Ascending aorta (tissue), 2 donors: ENCODE measurements at regions not wholly inside any gene's neighbourhood (a gene's known extent, or its start where the extent isn't known, plus 50 kb on each side); places are given as distances from the start of the nearest gene placed in this dataset.
A peak's percentile ranks its signal among the peaks of the same experiment; 100 is the strongest.

ENCODE experiments used
- DNase-seq, 2 donors: peaks; one replicate each; pipeline ENCODE4 v3.0.0-alpha.2; 2019; ENCODE audit warnings: low spot score in 2 of 2
- H3K27ac ChIP-seq, 2 donors: fragments of 200-600 bp; sonication (generic); one replicate each; pipeline ENCODE4 v1.5.1; 2016 to 2017; ENCODE audit warnings: mild to moderate bottlenecking in 1 of 2
- H3K27me3 ChIP-seq: fragments of 200-600 bp; sonication (generic); one replicate; pipeline ENCODE4 v1.5.1; 2017
- H3K36me3 ChIP-seq, 2 donors: fragments of 200-600 bp; sonication (generic); one replicate each; pipeline ENCODE4 v1.5.1; 2016
- H3K4me1 ChIP-seq, 2 donors: fragments of 200-600 bp; sonication (generic); one replicate each; pipeline ENCODE4 v1.5.1; 2016 to 2017; ENCODE audit warnings: mild to moderate bottlenecking in 1 of 2
- H3K4me3 ChIP-seq, 2 donors: fragments of 200-600 bp; sonication (generic); one replicate each; pipeline ENCODE4 v1.5.1; 2016 to 2017; ENCODE audit warnings: mild to moderate bottlenecking in 1 of 2
- H3K9me3 ChIP-seq, 2 donors: fragments of 200-600 bp; sonication (generic); one replicate each; pipeline ENCODE4 v1.5.1; 2016
- CTCF ChIP-seq, 3 experiments: fragments of 200-600 bp in 2 of 3; fragments of 450-650 bp in 1 of 3; sonication (generic) in 2 of 3; IDR thresholded peaks; one replicate each; pipeline ENCODE4 v1.5.1; 2016 to 2019; ENCODE audit warnings: antibody characterized with exemption in 3 of 3, mild to moderate bottlenecking in 1 of 3, moderate library complexity in 1 of 3
- intact Hi-C: fragments of 100-400 bp; cut with DNase I; formaldehyde crosslinking; loops from one replicate; pipeline ENCODE4 v1.15.1; 2023

- no peak for DNase-seq
- peaks cover 0 to 3% of the 10 kb centered on the region in 2 donors for H3K4me1 ChIP-seq
- H3K36me3 ChIP-seq = no peaks in the 10 kb centered on the region
- intact Hi-C loops = no loop called here
- no peak for TF ChIP-seq CTCF (IDR thresholded peaks at IDR 0.05)
- no peaks in the 10 kb centered on the region for H3K27me3 ChIP-seq
- H3K27ac ChIP-seq = no peak overlapping the region
- no peaks in the 10 kb centered on the region for H3K9me3 ChIP-seq
- H3K4me3 ChIP-seq = no peak overlapping the region
Observed at GRCh38 chr4:157980158-157980557, 192.7 kb downstream of the GASK1B start.

- Histone ChIP-seq H3K4me1 (peaks cover 0 to 3% of the 10 kb centered on the region in 2 donors), H3K9me3 (no peaks in the 10 kb centered on the region), H3K27me3 (no peaks in the 10 kb centered on the region), H3K27ac (no peak overlapping the region), H3K4me3 (peak overlapping the region; percentile 43 to 50), H3K36me3 (no peaks in the 10 kb centered on the region)
- peak; percentile 77 to 86 (median 82) for TF ChIP-seq CTCF (IDR thresholded peaks at IDR 0.05)
- intact Hi-C loops = loop anchor here (1.0 to 5.0 kb wide), 2 partner anchors 761 to 1502 kb away; no protein-coding TSS in a partner anchor
- DNase-seq = peak in 1 of 2 donors; percentile 72
Observed at GRCh38 chr4:157978680-157979361, 194.0 kb downstream of the GASK1B start.

- no peak for TF ChIP-seq CTCF (IDR thresholded peaks at IDR 0.05)
- intact Hi-C loops = loop anchor here (5.0 kb wide), 1 partner anchor 1500 kb away; no protein-coding TSS in a partner anchor
- no peak for DNase-seq
- peak overlapping the region in 1 of 2 donors; percentile 63 for H3K27ac ChIP-seq
- no peaks in the 10 kb centered on the region for H3K27me3 ChIP-seq
- no peaks in the 10 kb centered on the region for H3K9me3 ChIP-seq
- H3K4me1 ChIP-seq = peaks cover 0 to 3% of the 10 kb centered on the region in 2 donors
- H3K4me3 ChIP-seq = no peak overlapping the region
- no peaks in the 10 kb centered on the region for H3K36me3 ChIP-seq
Observed at GRCh38 chr4:157977086-157977485, 195.7 kb downstream of the GASK1B start.

- peaks cover 0 to 3% of the 10 kb centered on the region in 2 donors for H3K4me1 ChIP-seq
- DNase-seq = no peak
- TF ChIP-seq CTCF (IDR thresholded peaks at IDR 0.05) = no peak
- no peak overlapping the region for H3K27ac ChIP-seq
- intact Hi-C loops = no loop called here
- H3K27me3 ChIP-seq = no peaks in the 10 kb centered on the region
- no peak overlapping the region for H3K4me3 ChIP-seq
- no peaks in the 10 kb centered on the region for H3K9me3 ChIP-seq
- H3K36me3 ChIP-seq = no peaks in the 10 kb centered on the region
Observed at GRCh38 chr4:157973297-157973696, 199.5 kb downstream of the GASK1B start.

- Histone ChIP-seq H3K9me3 (no peaks in the 10 kb centered on the region), H3K4me1 (peaks cover 0 to under 1% of the 10 kb centered on the region in 2 donors), H3K4me3 (no peak overlapping the region), H3K36me3 (no peaks in the 10 kb centered on the region), H3K27ac (no peak overlapping the region), H3K27me3 (no peaks in the 10 kb centered on the region)
- intact Hi-C loops = no loop called here
- no peak for TF ChIP-seq CTCF (IDR thresholded peaks at IDR 0.05)
- no peak for DNase-seq
Observed at GRCh38 chr4:157964463-157964862, 208.4 kb downstream of the GASK1B start.
